OCI-LY1 (cell line): ENCODE measurements at regions not wholly inside any gene's neighbourhood (a gene's known extent, or its start where the extent isn't known, plus 50 kb on each side); places are given as distances from the start of the nearest gene placed in this dataset.

ENCODE experiments used
- H2AFZ ChIP-seq: fragments of 200-600 bp; sonication (generic), shearing (Covaris generic); 2 replicates; pipeline ENCODE4 v1.6.0; 2014; ENCODE audit warnings: antibody characterized with exemption, mild to moderate bottlenecking, low read length
- H3F3A ChIP-seq: fragments of 200-600 bp; sonication (generic), shearing (Covaris generic); 2 replicates; pipeline ENCODE4 v1.6.0; 2014; ENCODE audit warnings: mild to moderate bottlenecking, antibody characterized with exemption, low read length, moderate library complexity; ENCODE audit not compliant: insufficient read depth
- H3K27ac ChIP-seq: fragments of 200-600 bp; sonication (generic); 2 replicates; pipeline ENCODE4 v1.5.1; 2014; ENCODE audit warnings: low read length, mixed run types, mild to moderate bottlenecking, low read depth; ENCODE audit not compliant: poor library complexity, severe bottlenecking
- H3K27me3 ChIP-seq: fragments of 200-600 bp; sonication (generic); 2 replicates; pipeline ENCODE4 v1.6.0; 2014; ENCODE audit warnings: antibody characterized with exemption, mild to moderate bottlenecking, low read length, moderate library complexity; ENCODE audit not compliant: insufficient read depth
- H3K36me3 ChIP-seq: fragments of 200-600 bp; sonication (generic); 2 replicates; pipeline ENCODE4 v1.6.1; 2014; ENCODE audit warnings: mild to moderate bottlenecking, antibody characterized with exemption, low read length, moderate library complexity, mixed read lengths; ENCODE audit not compliant: insufficient read depth
- H3K4me1 ChIP-seq: fragments of 200-600 bp; sonication (generic); 2 replicates; pipeline ENCODE4 v1.5.1; 2014; ENCODE audit warnings: mild to moderate bottlenecking, low read length, moderate library complexity; ENCODE audit not compliant: insufficient read depth, severe bottlenecking
- H3K4me2 ChIP-seq: fragments of 200-600 bp; sonication (generic), shearing (Covaris generic); 2 replicates; pipeline ENCODE4 v1.6.1; 2014; ENCODE audit warnings: low read length
- H3K4me3 ChIP-seq: fragments of 200-600 bp; sonication (generic); 2 replicates; pipeline ENCODE4 v1.5.1; 2014; ENCODE audit warnings: low read length, low read depth, mild to moderate bottlenecking, mixed read lengths; ENCODE audit not compliant: poor library complexity, severe bottlenecking
- H3K79me2 ChIP-seq: fragments of 200-600 bp; shearing (Covaris generic); 2 replicates; pipeline ENCODE4 v1.6.1; 2016; ENCODE audit warnings: mixed run types, low read length, mixed read lengths; ENCODE audit not compliant: insufficient read depth
- H3K9ac ChIP-seq: fragments of 200-600 bp; sonication (generic), shearing (Covaris generic); 2 replicates; pipeline ENCODE4 v1.6.1; 2014; ENCODE audit warnings: mild to moderate bottlenecking, low read length, mixed read lengths
- H3K9me2 ChIP-seq: fragments of 200-600 bp; sonication (generic), shearing (Covaris generic); 2 replicates; pipeline ENCODE4 v1.6.1; 2014; ENCODE audit warnings: low read depth, mild to moderate bottlenecking, low read length, mixed read lengths
- H3K9me3 ChIP-seq: fragments of 200-600 bp; shearing (Covaris generic); 2 replicates; pipeline ENCODE4 v1.6.1; 2014; ENCODE audit warnings: low read length, mixed read lengths
- H4K20me1 ChIP-seq: fragments of 200-600 bp; sonication (generic), shearing (Covaris generic); 2 replicates; pipeline ENCODE4 v1.6.0; 2016; ENCODE audit warnings: mild to moderate bottlenecking, low read length; ENCODE audit not compliant: insufficient read depth
- CTCF ChIP-seq: fragments of 200-600 bp; sonication (generic), shearing (Covaris generic); IDR thresholded peaks from 2 replicates; pipeline ENCODE4 v1.5.1; 2017; ENCODE audit warnings: mild to moderate bottlenecking, antibody characterized with exemption, low read length, moderate library complexity, mixed read lengths
- EZH2 ChIP-seq: fragments of 200-600 bp; sonication (generic), shearing (Covaris generic); IDR thresholded peaks from 2 replicates; pipeline ENCODE4 v1.8.0; 2017; ENCODE audit warnings: borderline replicate concordance, mixed run types, mild to moderate bottlenecking, antibody characterized with exemption, low read length, moderate library complexity, mixed read lengths

GRCh38 chr12:30063435-30063945 is 279.7 kb upstream of the TMTC1 start:
- H3K9me2 ChIP-seq, result no peaks in the 10 kb centered on the region; the same call in 1 of the 2 replicates
- no peak for TF ChIP-seq CTCF
- TF ChIP-seq EZH2, result no peak
- no peaks in the 10 kb centered on the region for H3K79me2 ChIP-seq
- H3K27me3 ChIP-seq, result no peaks in the 10 kb centered on the region
- H3F3A ChIP-seq, result no peaks in the 10 kb centered on the region
- H3K9ac ChIP-seq, result no peak overlapping the region
- no peak overlapping the region for H3K4me3 ChIP-seq
- no peaks in the 10 kb centered on the region for H3K36me3 ChIP-seq
- no peak overlapping the region for H3K27ac ChIP-seq
- no peaks in the 10 kb centered on the region for H3K4me1 ChIP-seq
- H4K20me1 ChIP-seq, result no peaks in the 10 kb centered on the region
- no peak overlapping the region for H2AFZ ChIP-seq
- H3K4me2 ChIP-seq, result no peak overlapping the region
- no peaks in the 10 kb centered on the region for H3K9me3 ChIP-seq

- no peak for TF ChIP-seq CTCF
- TF ChIP-seq EZH2, result no peak
- H3K27ac ChIP-seq, result no peak overlapping the region
- no peak overlapping the region for H3K4me3 ChIP-seq
- H2AFZ ChIP-seq, result no peak overlapping the region
- no peaks in the 10 kb centered on the region for H3K79me2 ChIP-seq
- H3F3A ChIP-seq, result no peaks in the 10 kb centered on the region
- H4K20me1 ChIP-seq, result no peaks in the 10 kb centered on the region
- no peak overlapping the region for H3K9ac ChIP-seq
- no peaks in the 10 kb centered on the region for H3K36me3 ChIP-seq
- no peaks in the 10 kb centered on the region for H3K9me2 ChIP-seq
- no peaks in the 10 kb centered on the region for H3K4me1 ChIP-seq
- no peaks in the 10 kb centered on the region for H3K27me3 ChIP-seq
- no peaks in the 10 kb centered on the region for H3K9me3 ChIP-seq
- no peak overlapping the region for H3K4me2 ChIP-seq
Measured at GRCh38 chr12:30048371-30048770, 264.6 kb upstream of the TMTC1 start.

GRCh38 chr12:30047516-30048254 is 263.9 kb upstream of the TMTC1 start:
- Histone ChIP-seq H3K4me3 (no peak overlapping the region), H3K9me2 (no peaks in the 10 kb centered on the region), H3K36me3 (no peaks in the 10 kb centered on the region), H3F3A (no peaks in the 10 kb centered on the region), H4K20me1 (no peaks in the 10 kb centered on the region), H3K9ac (no peak overlapping the region), H3K4me2 (no peak overlapping the region), H3K27ac (no peak overlapping the region), H3K4me1 (no peaks in the 10 kb centered on the region), H3K9me3 (no peaks in the 10 kb centered on the region), H2AFZ (no peak overlapping the region), H3K27me3 (no peaks in the 10 kb centered on the region), H3K79me2 (no peaks in the 10 kb centered on the region)
- TF ChIP-seq EZH2 (no peak), CTCF (no peak)
